HG03442 (cell line): ENCODE measurements at regions not wholly inside any gene's neighbourhood (a gene's known extent, or its start where the extent isn't known, plus 50 kb on each side); places are given as distances from the start of the nearest gene placed in this dataset.

Experiments
- ATAC-seq: cut with Tn5 transposase; IDR thresholded peaks from one replicate; pipeline ENCODE4 v1.9.1; 2021; ENCODE audit warnings: mild to moderate bottlenecking, moderate library complexity; ENCODE audit not compliant: unreplicated experiment

- no peak for ATAC-seq
Observed at GRCh38 chr5:3122216-3122615, 370.7 kb upstream of the IRX2 start.

GRCh38 chr5:3121813-3122212 is 370.3 kb upstream of the IRX2 start:
- no peak for ATAC-seq

GRCh38 chr5:3120028-3120427 is 368.6 kb upstream of the IRX2 start:
- ATAC-seq: no peak

- no peak for ATAC-seq
Observed at GRCh38 chr5:3119435-3119834, 368.0 kb upstream of the IRX2 start.

- ATAC-seq: no peak
Observed at GRCh38 chr5:3118340-3118739, 366.9 kb upstream of the IRX2 start.

GRCh38 chr5:3116366-3116765 is 364.9 kb upstream of the IRX2 start:
- ATAC-seq: no peak

GRCh38 chr5:3114467-3114866 is 363.0 kb upstream of the IRX2 start:
- ATAC-seq: no peak

GRCh38 chr5:3110371-3110770 is 358.9 kb upstream of the IRX2 start:
- ATAC-seq: no peak

- no peak for ATAC-seq
Observed at GRCh38 chr5:3107156-3107611, 355.7 kb upstream of the IRX2 start.

GRCh38 chr5:3105581-3105980 is 354.1 kb upstream of the IRX2 start:
- ATAC-seq: no peak

- ATAC-seq: no peak
Observed at GRCh38 chr5:3105172-3105571, 353.7 kb upstream of the IRX2 start.

GRCh38 chr5:3104429-3105060 is 353.1 kb upstream of the IRX2 start:
- ATAC-seq: no peak

- no peak for ATAC-seq
Observed at GRCh38 chr5:3103262-3103811, 351.9 kb upstream of the IRX2 start.

GRCh38 chr5:3102531-3102930 is 351.1 kb upstream of the IRX2 start:
- no peak for ATAC-seq

GRCh38 chr5:3101561-3101960 is 350.1 kb upstream of the IRX2 start:
- no peak for ATAC-seq

GRCh38 chr5:3100921-3101551 is 349.6 kb upstream of the IRX2 start:
- ATAC-seq: no peak

GRCh38 chr5:3099954-3100353 is 348.5 kb upstream of the IRX2 start:
- no peak for ATAC-seq

GRCh38 chr5:3099526-3099925 is 348.0 kb upstream of the IRX2 start:
- ATAC-seq: no peak

GRCh38 chr5:3098821-3099220 is 347.3 kb upstream of the IRX2 start:
- no peak for ATAC-seq

- no peak for ATAC-seq
Observed at GRCh38 chr5:3092664-3093063, 341.2 kb upstream of the IRX2 start.

- no peak for ATAC-seq
Observed at GRCh38 chr5:3092211-3092610, 340.7 kb upstream of the IRX2 start.

GRCh38 chr5:3091040-3091774 is 339.7 kb upstream of the IRX2 start:
- no peak for ATAC-seq
